ENCODE measurements at regions not wholly inside any gene's neighbourhood (a gene's known extent, or its start where the extent isn't known, plus 50 kb on each side); places are given as distances from the start of the nearest gene placed in this dataset.

- TF ChIP-seq CTCF (IDR thresholded peaks at IDR 0.05), result no peak
- TF ChIP-seq POLR2A (IDR thresholded peaks at IDR 0.05), result no peak
Observed at GRCh38 chr1:48062353-48062752, 65.2 kb upstream of the TRABD2B start.

Measured in right lobe of liver (tissue), 4 donors.